NCI-H524 (cell line): ENCODE measurements at regions not wholly inside any gene's neighbourhood (a gene's known extent, or its start where the extent isn't known, plus 50 kb on each side); places are given as distances from the start of the nearest gene placed in this dataset.
"Not testable (repeated sequence)": the region's sequence is repeated elsewhere in the genome, so short reads cannot be mapped to it uniquely, and the experiment has no call there.

Source experiments
- DNase-seq, 2 experiments: peaks; one replicate each; lab custom pipeline; 2025; lab: John Stamatoyannopoulos, UW

DNA sequence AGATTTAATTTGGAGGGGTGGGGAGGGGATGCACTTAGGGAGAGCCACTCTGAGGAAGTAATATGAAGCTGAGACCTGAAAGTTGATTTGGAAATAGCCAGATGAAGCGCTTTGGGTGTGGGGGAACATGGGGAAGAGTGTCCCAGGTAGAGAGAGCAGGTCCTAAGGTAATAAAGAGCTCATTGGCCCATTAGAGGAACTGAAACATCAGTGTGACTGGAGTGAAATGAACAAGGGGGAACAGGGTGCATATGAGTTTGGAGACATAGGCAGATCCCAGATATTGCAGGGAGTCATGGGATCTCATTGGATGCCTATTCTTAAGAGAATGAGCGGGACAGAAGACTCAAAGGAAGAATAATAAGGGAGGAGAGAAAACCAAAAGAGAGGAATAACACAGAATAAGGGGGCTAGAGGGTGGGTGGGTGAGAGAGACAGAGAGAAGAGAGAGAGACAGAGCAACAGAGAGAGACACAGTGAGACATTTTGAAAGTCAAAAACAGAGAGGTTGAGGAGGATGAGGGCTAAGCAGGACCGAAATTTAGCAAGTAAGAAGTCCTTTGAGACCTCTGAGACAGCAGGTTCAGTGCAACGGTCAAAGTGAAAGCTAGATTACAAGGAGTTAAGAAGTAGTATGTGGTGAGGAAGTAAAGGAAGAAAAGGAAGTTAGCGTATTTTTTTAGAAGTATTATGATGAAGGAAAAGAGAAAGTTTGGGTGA lies 54.1 kb upstream of the NOTCH2NLA start:
- not testable (repeated sequence) for DNase-seq

DNA sequence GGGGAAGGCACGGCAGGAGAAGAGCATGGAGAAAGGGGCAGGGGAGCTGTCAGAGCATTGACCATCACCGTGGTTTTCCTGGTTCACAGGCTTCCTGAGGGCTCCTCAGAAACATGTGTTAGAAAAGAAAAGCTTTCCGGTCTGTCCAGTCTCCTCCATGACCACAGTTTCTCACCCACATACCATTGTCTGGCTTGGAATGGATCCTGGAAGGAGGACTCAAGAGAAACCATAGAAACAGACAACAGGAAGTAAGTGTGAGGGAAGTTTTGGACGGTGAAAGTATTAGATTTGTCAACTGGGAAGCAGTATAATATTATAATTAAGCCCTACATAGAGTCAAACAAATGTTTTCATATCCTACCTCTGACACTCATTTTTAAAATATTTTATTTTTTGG lies 52.7 kb upstream of the NOTCH2NLA start:
- not testable (repeated sequence) for DNase-seq

DNA sequence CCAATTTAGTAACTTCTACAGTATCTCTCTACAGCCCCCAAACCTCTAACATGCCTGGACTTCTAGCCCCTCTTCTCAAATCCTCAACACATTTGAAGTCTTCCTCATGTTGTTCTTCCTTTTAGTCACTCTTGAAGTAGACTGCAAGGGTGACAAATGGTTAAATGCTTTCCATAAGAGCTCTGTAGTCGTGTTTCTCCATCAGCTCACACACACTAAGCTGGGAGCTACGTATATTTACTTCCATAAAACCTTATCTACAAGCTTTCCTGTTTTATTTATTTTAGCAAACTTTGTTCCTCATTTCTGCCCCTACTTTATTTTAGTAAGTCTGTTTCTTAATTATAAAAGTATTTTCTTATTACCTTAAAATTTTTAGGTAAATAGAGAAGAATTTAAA lies 49.9 kb upstream of the NOTCH2NLA start:
- not testable (repeated sequence) for DNase-seq
